Uterus (tissue), 3 donors: ENCODE measurements at regions not wholly inside any gene's neighbourhood (a gene's known extent, or its start where the extent isn't known, plus 50 kb on each side); places are given as distances from the start of the nearest gene placed in this dataset.

Experiments
- DNase-seq, 2 donors: peaks; one replicate each; pipeline ENCODE4 v3.0.0-alpha.2; 2019 to 2020
- H3K27ac ChIP-seq, 2 donors: fragments of 200-600 bp; sonication (generic); 1 replicate in 1 of 2; 2 replicates in 1 of 2; pipeline ENCODE4 v1.5.1; 2016 to 2018
- H3K27me3 ChIP-seq, 2 donors: fragments of 200-600 bp; sonication (generic); one replicate each; pipeline ENCODE4 v1.5.1; 2018 to 2019; ENCODE audit warnings: control low read depth in 1 of 2
- H3K36me3 ChIP-seq, 2 donors: fragments of 200-600 bp; sonication (generic); one replicate each; pipeline ENCODE4 v1.5.1; 2019; ENCODE audit warnings: control low read depth in 1 of 2
- H3K4me1 ChIP-seq, 2 donors: fragments of 200-600 bp; sonication (generic); one replicate each; pipeline ENCODE4 v1.5.1; 2018 to 2019; ENCODE audit warnings: control low read depth in 1 of 2
- H3K4me3 ChIP-seq, 2 donors: fragments of 200-600 bp; sonication (generic); 1 replicate in 1 of 2; 2 replicates in 1 of 2; pipeline ENCODE4 v1.5.1; 2018 to 2019; ENCODE audit warnings: mild to moderate bottlenecking in 1 of 2
- H3K9me3 ChIP-seq, 2 donors: fragments of 200-600 bp; sonication (generic); one replicate each; pipeline ENCODE4 v1.5.1; 2019; ENCODE audit warnings: control low read depth in 1 of 2
- POLR2A ChIP-seq, 2 donors: fragments of 450-650 bp; IDR thresholded peaks; one replicate each; pipeline ENCODE4 v1.6.1; 2016; ENCODE audit warnings: antibody characterized with exemption in 2 of 2, mild to moderate bottlenecking in 1 of 2, moderate library complexity in 1 of 2
- intact Hi-C: fragments of 100-400 bp; cut with DNase I; formaldehyde crosslinking; loops from one replicate; pipeline ENCODE4 v1.15.1; 2023; ENCODE audit warnings: low total_unique reads
- TF ChIP-seq, protein P1 (sequence below), 4 experiments: fragments of 200-600 bp in 2 of 4; fragments of 450-650 bp in 2 of 4; sonication (generic) in 2 of 4; IDR thresholded peaks; one replicate each; pipeline ENCODE4 v1.5.1; 2016 to 2019; ENCODE audit warnings: antibody characterized with exemption in 4 of 4, mild to moderate bottlenecking in 2 of 4, moderate library complexity in 1 of 4
- donor health status: DM: yes; HTN: yes; CAD: no.

- no peak overlapping the region for H3K4me3 ChIP-seq
- TF ChIP-seq, protein P1, sequence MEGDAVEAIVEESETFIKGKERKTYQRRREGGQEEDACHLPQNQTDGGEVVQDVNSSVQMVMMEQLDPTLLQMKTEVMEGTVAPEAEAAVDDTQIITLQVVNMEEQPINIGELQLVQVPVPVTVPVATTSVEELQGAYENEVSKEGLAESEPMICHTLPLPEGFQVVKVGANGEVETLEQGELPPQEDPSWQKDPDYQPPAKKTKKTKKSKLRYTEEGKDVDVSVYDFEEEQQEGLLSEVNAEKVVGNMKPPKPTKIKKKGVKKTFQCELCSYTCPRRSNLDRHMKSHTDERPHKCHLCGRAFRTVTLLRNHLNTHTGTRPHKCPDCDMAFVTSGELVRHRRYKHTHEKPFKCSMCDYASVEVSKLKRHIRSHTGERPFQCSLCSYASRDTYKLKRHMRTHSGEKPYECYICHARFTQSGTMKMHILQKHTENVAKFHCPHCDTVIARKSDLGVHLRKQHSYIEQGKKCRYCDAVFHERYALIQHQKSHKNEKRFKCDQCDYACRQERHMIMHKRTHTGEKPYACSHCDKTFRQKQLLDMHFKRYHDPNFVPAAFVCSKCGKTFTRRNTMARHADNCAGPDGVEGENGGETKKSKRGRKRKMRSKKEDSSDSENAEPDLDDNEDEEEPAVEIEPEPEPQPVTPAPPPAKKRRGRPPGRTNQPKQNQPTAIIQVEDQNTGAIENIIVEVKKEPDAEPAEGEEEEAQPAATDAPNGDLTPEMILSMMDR (IDR thresholded peaks at IDR 0.05) = no peak
- TF ChIP-seq POLR2A (IDR thresholded peaks at IDR 0.05) = no peak
- intact Hi-C loops = no loop called here
- H3K27ac ChIP-seq = no peak overlapping the region
- no peaks in the 10 kb centered on the region for H3K4me1 ChIP-seq
- no peaks in the 10 kb centered on the region for H3K27me3 ChIP-seq
- no peaks in the 10 kb centered on the region for H3K9me3 ChIP-seq
- DNase-seq = no peak
- no peaks in the 10 kb centered on the region for H3K36me3 ChIP-seq
Measured at GRCh38 chr7:16178092-16178491, 243.2 kb downstream of the CRPPA start.

- Histone ChIP-seq H3K27ac (no peak overlapping the region), H3K36me3 (no peaks in the 10 kb centered on the region), H3K9me3 (peaks cover 0 to 2% of the 10 kb centered on the region in 2 donors), H3K27me3 (no peaks in the 10 kb centered on the region), H3K4me1 (no peaks in the 10 kb centered on the region), H3K4me3 (no peak overlapping the region)
- no peak for TF ChIP-seq POLR2A (IDR thresholded peaks at IDR 0.05)
- TF ChIP-seq, protein P1 (IDR thresholded peaks at IDR 0.05) = no peak
- intact Hi-C loops = no loop called here
- DNase-seq = no peak
Measured at GRCh38 chr7:16174253-16174652, 247.1 kb downstream of the CRPPA start.

- H3K27me3 ChIP-seq = no peaks in the 10 kb centered on the region
- H3K4me3 ChIP-seq = no peak overlapping the region
- DNase-seq = no peak
- H3K36me3 ChIP-seq = no peaks in the 10 kb centered on the region
- intact Hi-C loops = no loop called here
- TF ChIP-seq, protein P1 (IDR thresholded peaks at IDR 0.05) = no peak
- TF ChIP-seq POLR2A (IDR thresholded peaks at IDR 0.05) = no peak
- H3K27ac ChIP-seq = no peak overlapping the region
- H3K4me1 ChIP-seq = no peaks in the 10 kb centered on the region
- H3K9me3 ChIP-seq = peaks cover 0 to 2% of the 10 kb centered on the region in 2 donors
Measured at GRCh38 chr7:16172366-16172765, 249.0 kb downstream of the CRPPA start.

DNA sequence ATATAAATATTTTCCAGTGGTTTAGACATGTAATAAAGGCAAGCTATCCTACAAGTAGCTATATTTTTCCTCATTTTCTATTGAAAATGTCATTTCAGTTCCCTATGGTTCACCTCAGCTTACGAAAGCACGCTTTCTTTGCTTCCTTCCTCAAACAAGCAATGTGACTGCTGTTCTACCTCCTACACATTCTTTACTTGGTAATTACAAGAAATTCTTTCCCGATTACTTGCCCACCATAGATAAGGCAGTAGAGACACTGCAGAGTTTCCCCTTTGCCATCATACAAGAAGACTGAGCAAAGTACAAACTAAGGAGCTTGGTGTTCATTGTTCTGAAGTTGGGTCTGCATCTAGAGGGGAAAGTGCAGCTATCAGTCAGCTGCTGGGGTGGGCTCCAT, 249.4 kb downstream of the CRPPA start:
- no peak for DNase-seq
- Histone ChIP-seq H3K27me3 (no peaks in the 10 kb centered on the region), H3K27ac (no peak overlapping the region), H3K4me1 (no peaks in the 10 kb centered on the region), H3K9me3 (peaks cover 0 to 2% of the 10 kb centered on the region in 2 donors), H3K4me3 (no peak overlapping the region), H3K36me3 (no peaks in the 10 kb centered on the region)
- TF ChIP-seq POLR2A (IDR thresholded peaks at IDR 0.05) = no peak
- TF ChIP-seq, protein P1 (IDR thresholded peaks at IDR 0.05) = no peak
- intact Hi-C loops = no loop called here

GRCh38 chr7:16170671-16171070, 250.7 kb downstream of the CRPPA start:
- Histone ChIP-seq H3K9me3 (peaks cover 0 to 2% of the 10 kb centered on the region in 2 donors), H3K27me3 (no peaks in the 10 kb centered on the region), H3K27ac (no peak overlapping the region), H3K4me3 (no peak overlapping the region), H3K36me3 (no peaks in the 10 kb centered on the region), H3K4me1 (no peaks in the 10 kb centered on the region)
- intact Hi-C loops = no loop called here
- DNase-seq = no peak
- no peak for TF ChIP-seq POLR2A (IDR thresholded peaks at IDR 0.05)
- TF ChIP-seq, protein P1 (IDR thresholded peaks at IDR 0.05) = no peak
